ENCODE measurements at regions not wholly inside any gene's neighbourhood (a gene's known extent, or its start where the extent isn't known, plus 50 kb on each side); places are given as distances from the start of the nearest gene placed in this dataset.

DNA sequence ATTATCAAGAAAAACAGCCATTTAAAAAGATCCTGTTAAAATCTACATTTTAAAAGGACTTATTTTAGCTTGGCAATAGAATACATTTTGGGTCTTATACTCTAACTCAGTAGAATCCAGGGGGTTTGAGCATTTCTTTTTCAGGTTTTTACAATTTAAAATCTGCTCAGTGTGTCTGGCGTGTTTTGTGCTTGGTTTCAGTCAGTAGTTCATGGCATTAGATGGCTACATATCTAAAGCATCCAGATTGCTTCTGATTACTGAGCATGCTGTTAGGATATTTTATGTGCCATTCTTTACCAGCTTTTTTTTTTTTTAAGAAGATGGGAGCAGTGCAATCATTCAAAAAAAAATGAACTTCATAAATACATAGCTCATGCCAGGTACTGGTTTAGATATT lies 566.1 kb upstream of the LARGE1 start:
- peaks cover 0 to 2% (median 0%) of the 10 kb centered on the region in 4 donors for H3K27me3 ChIP-seq (ENCODE audit: control insufficient read depth in 4 of 4, insufficient read depth in 4 of 4, low read length in 3 of 4)
- H3K27ac ChIP-seq (ENCODE audit: low read depth in 1 of 2, low read length in 2 of 2), result no peak overlapping the region
- TF ChIP-seq HNF4A (conservative IDR thresholded peaks at IDR 0.05), result no peak
- no peak for TF ChIP-seq SP1 (IDR thresholded peaks at IDR 0.05)
- no peak for TF ChIP-seq FOXA1 (IDR thresholded peaks at IDR 0.05)
- peaks cover 0 to 2% (median under 1%) of the 10 kb centered on the region in 4 donors for H3K9me3 ChIP-seq (ENCODE audit: control insufficient read depth in 4 of 4, low read length in 3 of 4)
- no peak overlapping the region for H3K9ac ChIP-seq (ENCODE audit: low read depth in 1 of 2, low read length in 2 of 2)
- H3K4me1 ChIP-seq (ENCODE audit: control insufficient read depth in 4 of 4, insufficient read depth in 4 of 4, low read length in 3 of 4), result no peaks in the 10 kb centered on the region
- H3K4me3 ChIP-seq (ENCODE audit: low read depth in 1 of 3, low read length in 3 of 3), result no peak overlapping the region
- no peaks in the 10 kb centered on the region for H3K36me3 ChIP-seq (ENCODE audit: control insufficient read depth in 4 of 4, insufficient read depth in 3 of 4, low read depth in 1 of 4, low read length in 3 of 4)
- 58% methylated on average over 1 of the region's 1 CpG for WGBS
- no peak for DNase-seq (ENCODE audit: low spot score)

DNA sequence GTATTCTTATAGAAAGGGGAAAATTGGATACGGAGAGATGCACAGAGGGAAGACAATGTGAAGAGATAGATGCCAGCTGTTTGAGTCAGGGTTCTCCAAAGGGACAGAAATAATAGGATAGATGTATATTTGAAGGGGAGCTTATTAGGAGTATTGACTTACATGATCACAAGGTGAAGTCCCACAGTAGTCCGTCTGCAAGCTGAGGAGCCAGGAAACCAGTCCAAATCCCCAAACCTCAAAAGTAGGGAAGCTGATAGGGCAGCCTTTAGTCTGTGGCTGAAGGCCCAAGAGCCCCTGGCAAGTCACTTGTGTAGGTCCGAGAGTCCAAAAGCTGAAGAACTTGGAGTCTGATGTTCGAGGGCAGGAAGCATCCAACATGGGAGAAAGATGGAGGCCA lies 569.6 kb upstream of the LARGE1 start:
- Histone ChIP-seq H3K36me3 (ENCODE audit: control insufficient read depth in 4 of 4, insufficient read depth in 3 of 4, low read depth in 1 of 4, low read length in 3 of 4) (no peaks in the 10 kb centered on the region), H3K4me3 (ENCODE audit: low read depth in 1 of 3, low read length in 3 of 3) (no peak overlapping the region), H3K9me3 (ENCODE audit: control insufficient read depth in 4 of 4, low read length in 3 of 4) (peaks cover 0 to 3% (median 2%) of the 10 kb centered on the region in 4 donors), H3K9ac (ENCODE audit: low read depth in 1 of 2, low read length in 2 of 2) (no peak overlapping the region), H3K27me3 (ENCODE audit: control insufficient read depth in 4 of 4, insufficient read depth in 4 of 4, low read length in 3 of 4) (peaks cover 0 to 2% (median 0%) of the 10 kb centered on the region in 4 donors), H3K27ac (ENCODE audit: low read depth in 1 of 2, low read length in 2 of 2) (no peak overlapping the region), H3K4me1 (ENCODE audit: control insufficient read depth in 4 of 4, insufficient read depth in 4 of 4, low read length in 3 of 4) (no peaks in the 10 kb centered on the region)
- TF ChIP-seq NR2F2 (IDR thresholded peaks at IDR 0.05), result no peak
- DNase-seq (ENCODE audit: low spot score), result no peak
- WGBS, result 64% methylated on average over 4 of the region's 4 CpGs

GRCh38 chr22:34490886-34491285 lies 570.6 kb upstream of the LARGE1 start:
- Histone ChIP-seq H3K4me3 (ENCODE audit: low read depth in 1 of 3, low read length in 3 of 3) (no peak overlapping the region), H3K4me1 (ENCODE audit: control insufficient read depth in 4 of 4, insufficient read depth in 4 of 4, low read length in 3 of 4) (no peaks in the 10 kb centered on the region), H3K27me3 (ENCODE audit: control insufficient read depth in 4 of 4, insufficient read depth in 4 of 4, low read length in 3 of 4) (peaks cover 0 to 2% (median 0%) of the 10 kb centered on the region in 4 donors), H3K9me3 (ENCODE audit: control insufficient read depth in 4 of 4, low read length in 3 of 4) (peaks cover 0 to 3% (median 2%) of the 10 kb centered on the region in 4 donors), H3K36me3 (ENCODE audit: control insufficient read depth in 4 of 4, insufficient read depth in 3 of 4, low read depth in 1 of 4, low read length in 3 of 4) (no peaks in the 10 kb centered on the region), H3K27ac (ENCODE audit: low read depth in 1 of 2, low read length in 2 of 2) (no peak overlapping the region), H3K9ac (ENCODE audit: low read depth in 1 of 2, low read length in 2 of 2) (no peak overlapping the region)
- TF ChIP-seq RAD21 (IDR thresholded peaks at IDR 0.05) (no peak), JUND (IDR thresholded peaks at IDR 0.05) (no peak), YY1 (IDR thresholded peaks at IDR 0.05) (no peak), FOXA1 (IDR thresholded peaks at IDR 0.05) (no peak), HNF4G (IDR thresholded peaks at IDR 0.05) (no peak)
- TF ChIP-seq, protein P1, sequence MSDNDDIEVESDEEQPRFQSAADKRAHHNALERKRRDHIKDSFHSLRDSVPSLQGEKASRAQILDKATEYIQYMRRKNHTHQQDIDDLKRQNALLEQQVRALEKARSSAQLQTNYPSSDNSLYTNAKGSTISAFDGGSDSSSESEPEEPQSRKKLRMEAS (IDR thresholded peaks at IDR 0.05), result no peak
- TF ChIP-seq, protein P2, sequence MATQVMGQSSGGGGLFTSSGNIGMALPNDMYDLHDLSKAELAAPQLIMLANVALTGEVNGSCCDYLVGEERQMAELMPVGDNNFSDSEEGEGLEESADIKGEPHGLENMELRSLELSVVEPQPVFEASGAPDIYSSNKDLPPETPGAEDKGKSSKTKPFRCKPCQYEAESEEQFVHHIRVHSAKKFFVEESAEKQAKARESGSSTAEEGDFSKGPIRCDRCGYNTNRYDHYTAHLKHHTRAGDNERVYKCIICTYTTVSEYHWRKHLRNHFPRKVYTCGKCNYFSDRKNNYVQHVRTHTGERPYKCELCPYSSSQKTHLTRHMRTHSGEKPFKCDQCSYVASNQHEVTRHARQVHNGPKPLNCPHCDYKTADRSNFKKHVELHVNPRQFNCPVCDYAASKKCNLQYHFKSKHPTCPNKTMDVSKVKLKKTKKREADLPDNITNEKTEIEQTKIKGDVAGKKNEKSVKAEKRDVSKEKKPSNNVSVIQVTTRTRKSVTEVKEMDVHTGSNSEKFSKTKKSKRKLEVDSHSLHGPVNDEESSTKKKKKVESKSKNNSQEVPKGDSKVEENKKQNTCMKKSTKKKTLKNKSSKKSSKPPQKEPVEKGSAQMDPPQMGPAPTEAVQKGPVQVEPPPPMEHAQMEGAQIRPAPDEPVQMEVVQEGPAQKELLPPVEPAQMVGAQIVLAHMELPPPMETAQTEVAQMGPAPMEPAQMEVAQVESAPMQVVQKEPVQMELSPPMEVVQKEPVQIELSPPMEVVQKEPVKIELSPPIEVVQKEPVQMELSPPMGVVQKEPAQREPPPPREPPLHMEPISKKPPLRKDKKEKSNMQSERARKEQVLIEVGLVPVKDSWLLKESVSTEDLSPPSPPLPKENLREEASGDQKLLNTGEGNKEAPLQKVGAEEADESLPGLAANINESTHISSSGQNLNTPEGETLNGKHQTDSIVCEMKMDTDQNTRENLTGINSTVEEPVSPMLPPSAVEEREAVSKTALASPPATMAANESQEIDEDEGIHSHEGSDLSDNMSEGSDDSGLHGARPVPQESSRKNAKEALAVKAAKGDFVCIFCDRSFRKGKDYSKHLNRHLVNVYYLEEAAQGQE (IDR thresholded peaks at IDR 0.05), result no peak
- DNase-seq (ENCODE audit: low spot score), result no peak
- WGBS, result 58% methylated on average over 2 of the region's 2 CpGs

DNA sequence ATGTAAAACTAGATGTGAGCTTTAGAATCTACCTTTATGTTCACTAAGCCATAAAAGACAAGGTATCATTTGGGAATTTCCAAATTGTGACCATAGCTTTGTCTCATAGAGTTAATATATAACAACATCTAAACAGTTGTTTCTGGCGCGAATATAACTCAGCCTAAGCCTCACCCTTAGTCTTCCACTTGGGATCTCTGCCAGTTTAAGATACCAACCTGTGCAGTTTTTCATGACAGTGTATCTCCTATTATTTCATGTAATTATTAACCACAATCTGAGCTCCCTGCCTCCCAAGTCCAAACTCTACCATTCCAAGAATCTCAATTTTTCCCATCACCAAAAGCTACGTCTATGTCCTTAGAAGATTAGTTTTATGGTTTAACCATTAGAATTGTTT lies 572.5 kb upstream of the ISX start:
- no peaks in the 10 kb centered on the region for H3K4me1 ChIP-seq (ENCODE audit: control insufficient read depth in 4 of 4, insufficient read depth in 4 of 4, low read length in 3 of 4)
- DNase-seq (ENCODE audit: low spot score), result no peak
- H3K4me3 ChIP-seq (ENCODE audit: low read depth in 1 of 3, low read length in 3 of 3), result no peak overlapping the region
- H3K9ac ChIP-seq (ENCODE audit: low read depth in 1 of 2, low read length in 2 of 2), result no peak overlapping the region
- 48% methylated on average over 3 of the region's 3 CpGs for WGBS
- no peaks in the 10 kb centered on the region for H3K36me3 ChIP-seq (ENCODE audit: control insufficient read depth in 4 of 4, insufficient read depth in 3 of 4, low read depth in 1 of 4, low read length in 3 of 4)
- peaks cover 0 to 3% (median 2%) of the 10 kb centered on the region in 4 donors for H3K9me3 ChIP-seq (ENCODE audit: control insufficient read depth in 4 of 4, low read length in 3 of 4)
- peaks cover 0 to 4% (median 0%) of the 10 kb centered on the region in 4 donors for H3K27me3 ChIP-seq (ENCODE audit: control insufficient read depth in 4 of 4, insufficient read depth in 4 of 4, low read length in 3 of 4)
- H3K27ac ChIP-seq (ENCODE audit: low read depth in 1 of 2, low read length in 2 of 2), result no peak overlapping the region
- TF ChIP-seq, protein P2 (IDR thresholded peaks at IDR 0.05), result no peak
- TF ChIP-seq TAF1 (conservative IDR thresholded peaks at IDR 0.05), result no peak
- no peak for TF ChIP-seq NR2F2 (IDR thresholded peaks at IDR 0.05)
- no peak for TF ChIP-seq SP1 (IDR thresholded peaks at IDR 0.05)
- no peak for TF ChIP-seq FOXA2 (IDR thresholded peaks at IDR 0.05)
- no peak for TF ChIP-seq HNF4G (IDR thresholded peaks at IDR 0.05)
- TF ChIP-seq FOXA1 (IDR thresholded peaks at IDR 0.05), result no peak
- TF ChIP-seq CTCF (IDR thresholded peaks at IDR 0.05; ENCODE audit: low read depth, low read length, missing input control), result no peak
- TF ChIP-seq RAD21 (IDR thresholded peaks at IDR 0.05), result no peak
- TF ChIP-seq RXRA (IDR thresholded peaks at IDR 0.05), result no peak
